Midbrain (tissue), 1 donor: ENCODE measurements at regions not wholly inside any gene's neighbourhood (a gene's known extent, or its start where the extent isn't known, plus 50 kb on each side); places are given as distances from the start of the nearest gene placed in this dataset.
"Not testable (repeated sequence)": the region's sequence is repeated elsewhere in the genome, so short reads cannot be mapped to it uniquely, and the experiment has no call there.

Experiments
- DNase-seq: peaks from one replicate; lab custom pipeline; 2025; lab: John Stamatoyannopoulos, UW

DNA sequence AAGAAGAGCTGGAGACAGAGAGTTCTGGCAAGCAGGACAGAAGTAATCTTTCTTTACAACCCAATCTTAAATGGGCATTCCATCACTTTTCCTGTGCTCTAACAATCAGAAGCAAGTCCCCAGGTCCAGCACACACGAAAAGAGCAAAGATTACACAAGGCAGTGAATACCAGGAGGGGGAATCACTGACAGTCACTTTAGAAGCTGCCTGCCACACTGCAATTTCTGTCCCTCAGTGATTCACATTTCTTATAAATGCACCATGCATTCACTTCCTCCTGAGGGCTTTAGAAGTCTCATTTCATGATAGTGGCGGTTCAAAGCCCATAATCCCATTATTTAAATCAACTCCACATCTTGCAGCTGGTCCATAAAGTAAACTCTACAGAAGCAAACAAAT lies 362.5 kb downstream of the POM121L12 start:
- no peak for DNase-seq

DNA sequence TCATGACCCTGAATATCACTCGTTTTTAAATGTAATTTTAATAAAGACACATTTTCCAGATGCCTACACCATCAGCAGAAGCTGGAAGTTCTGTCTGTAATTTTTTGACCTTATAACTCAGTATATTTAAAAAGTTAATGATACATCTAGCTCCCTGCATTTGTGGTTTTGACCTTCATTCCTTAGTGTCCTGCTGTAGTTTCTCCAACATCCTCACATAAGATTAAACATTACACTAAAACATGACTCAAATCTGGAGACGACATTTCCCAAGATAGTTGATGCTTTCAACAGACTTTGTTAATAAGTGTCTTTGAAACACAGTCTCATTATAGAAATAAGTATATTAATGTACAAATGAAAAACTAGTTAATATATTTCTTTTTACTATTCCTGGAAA lies 363.1 kb downstream of the POM121L12 start:
- DNase-seq, result no peak

DNA sequence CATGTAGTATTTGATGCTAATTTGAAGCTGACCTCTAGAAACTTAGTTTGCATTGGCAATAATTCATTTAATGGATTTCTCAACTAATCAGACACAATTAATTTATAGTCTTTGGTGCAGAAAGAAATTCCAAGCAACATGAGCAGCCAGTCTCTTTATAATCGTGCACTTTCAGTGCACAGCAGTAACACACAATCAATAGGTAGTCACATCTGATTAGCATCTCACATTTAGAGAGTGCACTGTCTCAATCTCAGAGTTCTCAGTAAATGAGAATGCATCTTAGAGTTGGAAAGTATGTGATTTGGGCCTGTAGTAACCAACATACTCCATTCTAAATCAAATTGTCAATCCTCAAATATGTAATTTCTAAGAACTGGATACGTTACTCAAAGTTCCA lies 377.6 kb downstream of the POM121L12 start:
- no peak for DNase-seq

DNA sequence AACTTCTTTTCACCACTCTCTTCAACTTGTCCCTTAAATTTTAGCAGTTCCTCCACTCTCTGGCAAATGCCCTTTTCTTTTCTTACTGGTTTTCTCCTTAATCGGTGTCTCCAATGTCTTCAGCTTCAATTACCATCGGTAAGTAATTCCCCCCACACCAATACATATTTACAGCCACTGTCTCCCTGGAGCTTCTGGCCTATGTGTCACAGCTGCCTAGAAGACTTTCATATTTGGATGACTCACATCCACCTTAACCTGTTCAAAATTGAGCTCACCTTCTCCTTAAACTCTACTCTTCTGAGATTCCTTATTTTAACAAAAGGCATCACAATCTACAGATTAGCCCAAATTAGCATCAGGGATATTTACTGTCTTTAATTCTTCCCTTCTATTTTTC lies 380.4 kb downstream of the POM121L12 start:
- DNase-seq, result no peak

DNA sequence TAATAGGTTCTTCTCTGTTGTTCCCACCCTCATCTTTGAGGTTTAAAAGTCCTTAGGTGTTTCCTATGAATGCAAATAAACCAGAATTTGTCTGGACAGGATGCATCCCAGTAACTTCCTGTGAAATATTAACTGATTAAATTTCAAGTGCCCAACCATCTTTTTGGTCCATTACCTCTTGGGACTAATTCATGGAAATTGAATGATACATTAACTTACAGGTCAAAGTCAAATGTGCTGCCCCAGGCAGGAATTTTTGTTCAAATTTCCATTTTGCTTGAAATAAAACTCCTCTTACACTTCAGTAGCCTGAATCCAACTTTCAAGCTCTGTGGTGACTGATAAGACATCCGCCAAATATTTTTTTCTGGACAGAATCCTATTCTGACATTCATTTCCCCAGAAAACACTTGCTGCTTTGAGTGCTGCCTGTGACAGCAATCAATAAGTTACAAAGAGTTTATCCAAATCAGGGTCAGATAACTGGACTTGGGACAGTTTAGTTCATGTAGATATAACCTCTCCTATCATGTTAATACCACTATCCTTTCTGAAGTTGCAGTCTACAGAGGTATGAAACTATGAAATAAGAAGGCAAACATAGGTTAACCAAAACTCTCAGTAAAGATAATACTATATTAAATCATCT lies 383.5 kb downstream of the POM121L12 start:
- DNase-seq, result no peak

DNA sequence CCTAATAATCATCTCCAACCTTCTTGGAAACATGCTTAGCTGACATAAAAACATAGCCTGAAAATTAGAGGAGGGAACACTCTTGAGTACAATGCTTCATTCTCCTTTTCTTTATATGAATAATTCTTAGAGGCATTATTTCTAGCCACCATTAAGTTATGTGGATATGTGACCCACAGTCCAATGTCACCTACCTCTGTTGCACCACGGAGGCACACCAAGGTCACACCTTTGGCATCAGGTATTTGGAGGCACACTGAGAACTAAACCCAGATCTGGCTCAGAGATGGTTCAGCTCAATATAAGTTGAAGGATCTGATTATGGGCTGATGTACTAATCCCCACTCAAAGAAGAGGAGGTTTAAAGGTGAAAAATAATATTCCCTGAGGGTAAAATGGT lies 385.1 kb downstream of the POM121L12 start:
- no peak for DNase-seq

DNA sequence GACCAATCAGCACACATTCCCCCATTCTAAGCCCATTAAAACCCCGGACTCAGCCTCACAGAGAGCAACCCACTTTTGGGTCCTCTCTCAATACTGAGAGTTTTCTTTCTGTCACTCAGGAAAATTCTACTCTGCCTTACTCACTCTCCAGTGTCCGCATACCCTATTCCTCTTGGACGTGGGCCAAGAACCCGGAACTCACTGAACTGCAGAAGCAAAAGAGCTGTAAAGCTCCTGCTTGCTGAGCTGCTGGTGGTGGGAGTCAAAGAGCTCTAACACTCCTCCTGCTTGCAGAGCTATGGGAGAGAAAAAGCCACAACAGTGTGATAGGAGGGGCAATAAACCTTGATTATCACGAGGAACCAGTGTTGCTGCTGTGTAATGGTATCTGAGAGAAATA lies 386.9 kb downstream of the POM121L12 start:
- no peak for DNase-seq

DNA sequence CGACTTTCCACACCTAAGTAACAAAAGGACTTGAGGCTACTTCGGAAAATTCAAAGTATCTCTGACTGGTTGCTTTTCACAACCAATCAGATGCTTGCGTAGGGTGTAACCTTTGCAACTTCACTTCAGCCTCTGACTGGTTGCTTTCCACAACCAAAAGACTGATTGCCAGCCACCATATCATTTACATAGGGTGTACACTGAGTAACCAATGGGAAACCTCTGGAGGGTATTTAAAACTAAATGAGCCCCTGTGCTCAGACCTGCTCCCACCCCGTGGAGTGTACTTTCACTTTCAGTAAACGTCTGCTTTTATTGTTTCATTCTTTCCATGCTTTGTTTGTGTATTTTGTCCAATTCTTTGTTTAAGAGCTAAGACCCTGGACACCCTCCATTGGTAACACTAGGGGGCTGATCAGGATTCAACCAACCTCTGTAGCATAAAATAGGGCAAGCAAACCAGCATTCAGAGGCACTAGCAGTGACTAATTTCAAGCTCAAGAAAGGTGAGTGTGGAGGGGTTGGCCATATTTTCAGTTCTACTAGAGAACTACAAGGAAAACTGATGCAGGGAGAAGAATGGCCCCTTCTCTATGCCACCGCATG lies 390.8 kb downstream of the POM121L12 start:
- no peak for DNase-seq

DNA sequence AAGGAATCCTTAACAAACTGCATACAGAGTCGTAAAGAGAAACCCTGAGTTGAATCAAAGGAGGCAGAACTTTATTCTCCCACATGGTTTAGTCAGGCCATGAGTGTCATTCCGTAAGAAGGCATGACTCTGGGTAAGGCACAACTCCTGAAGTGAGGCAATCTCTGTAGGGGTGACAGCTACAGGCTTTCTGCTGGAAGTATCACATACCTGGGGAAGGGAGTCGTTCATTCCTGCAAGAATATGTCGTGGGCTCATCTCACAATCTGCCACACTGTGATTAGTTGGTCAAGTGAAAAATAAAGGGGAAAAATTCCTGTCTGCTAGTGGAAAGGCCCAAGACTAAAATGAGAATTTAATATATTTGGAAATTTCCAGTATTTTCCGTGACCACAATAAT lies 392.6 kb downstream of the POM121L12 start:
- no peak for DNase-seq

DNA sequence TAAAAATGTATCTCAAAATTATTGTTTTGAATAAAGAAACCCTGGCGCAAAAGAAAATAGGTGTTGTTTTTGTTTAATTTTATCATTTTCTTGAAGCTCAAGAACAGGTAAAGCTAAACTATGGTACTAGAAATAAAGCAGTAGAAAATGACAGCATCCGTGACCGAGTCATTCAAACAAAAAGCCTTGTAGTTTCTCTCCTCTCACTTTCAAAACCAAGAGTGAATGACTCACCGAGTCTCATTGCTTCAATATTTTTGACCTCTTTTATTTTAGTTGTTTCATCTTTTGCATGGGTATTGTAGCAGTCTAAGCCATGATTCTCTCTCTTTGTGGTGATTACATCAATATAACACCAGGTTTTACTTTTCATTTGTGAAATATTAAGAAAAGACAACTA lies 396.5 kb downstream of the POM121L12 start:
- DNase-seq, result no peak

DNA sequence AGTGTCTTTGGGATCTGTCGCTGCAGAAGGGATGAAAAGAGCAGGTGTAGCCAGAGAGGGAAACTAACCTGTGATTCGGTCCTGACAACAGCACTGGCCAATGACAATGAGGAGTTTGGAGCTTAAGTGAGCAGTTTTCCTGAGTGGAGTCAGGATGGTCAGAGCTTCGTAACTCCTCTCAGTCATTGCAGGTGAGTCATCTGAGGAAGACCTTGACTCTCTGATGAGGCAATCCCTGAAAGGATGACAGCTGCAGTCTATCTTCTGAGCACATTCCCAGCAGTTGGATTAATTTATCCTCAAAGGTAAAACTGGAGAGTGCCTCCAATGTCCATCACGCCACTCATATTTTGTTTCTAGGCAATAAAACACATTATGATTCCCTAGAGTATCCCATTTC lies 401.9 kb downstream of the POM121L12 start:
- no peak for DNase-seq

DNA sequence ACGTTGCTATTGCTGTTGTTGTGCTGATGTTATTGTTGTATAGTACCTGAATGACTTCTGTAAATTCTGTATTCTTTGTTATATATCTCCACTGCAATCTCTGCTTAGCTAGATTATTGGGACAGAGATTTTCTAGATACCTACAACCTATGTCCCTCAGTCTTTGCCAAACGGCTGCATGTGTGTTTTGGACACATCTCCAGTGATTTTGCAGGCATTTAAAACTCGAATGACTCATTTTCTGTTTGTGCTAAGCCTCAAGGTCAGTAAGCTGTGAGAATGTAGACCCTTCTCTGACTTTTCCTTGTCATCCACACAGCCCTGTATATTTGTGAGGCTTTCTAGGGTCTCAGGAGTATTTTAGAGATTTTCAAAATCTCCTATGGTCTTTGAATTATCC lies 410.7 kb downstream of the POM121L12 start:
- DNase-seq, result no peak

DNA sequence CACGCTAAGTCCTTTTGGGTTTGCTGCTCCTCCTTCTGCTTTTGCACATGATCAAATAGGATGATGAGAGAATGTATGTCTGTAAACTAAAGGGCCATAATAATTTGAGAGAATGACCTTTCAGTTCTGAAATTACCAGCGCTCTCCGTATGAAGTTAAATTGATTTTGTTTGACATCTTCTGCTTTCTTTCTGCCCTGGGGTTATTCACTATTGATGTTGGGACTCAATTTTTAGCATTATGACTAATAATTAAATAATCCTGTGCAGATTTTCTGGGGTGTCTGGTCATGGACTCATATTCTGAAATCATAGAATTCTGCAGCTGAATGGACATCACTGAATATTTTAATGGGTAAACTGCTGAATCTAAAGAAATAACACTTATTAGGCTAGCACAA lies 423.2 kb downstream of the POM121L12 start:
- DNase-seq, result no peak

DNA sequence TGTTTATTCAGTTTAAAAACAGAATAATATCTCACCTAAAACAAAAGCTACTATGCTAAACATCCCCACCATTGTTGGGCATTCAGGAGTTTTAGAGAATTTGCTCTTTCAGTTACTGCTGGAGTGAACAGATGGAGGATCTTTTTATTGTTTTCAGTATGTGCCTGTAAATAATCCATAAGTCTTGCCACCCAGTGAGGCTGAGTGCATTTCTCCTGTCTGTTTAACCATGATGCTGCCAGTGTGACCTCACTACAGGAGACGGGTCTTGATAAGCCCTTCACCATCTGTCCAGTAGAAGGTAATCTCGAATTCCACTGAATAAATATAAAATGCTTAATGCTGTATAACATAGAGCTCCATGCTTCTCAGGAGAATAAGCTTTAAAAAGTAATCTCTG lies 430.9 kb downstream of the POM121L12 start:
- no peak for DNase-seq

DNA sequence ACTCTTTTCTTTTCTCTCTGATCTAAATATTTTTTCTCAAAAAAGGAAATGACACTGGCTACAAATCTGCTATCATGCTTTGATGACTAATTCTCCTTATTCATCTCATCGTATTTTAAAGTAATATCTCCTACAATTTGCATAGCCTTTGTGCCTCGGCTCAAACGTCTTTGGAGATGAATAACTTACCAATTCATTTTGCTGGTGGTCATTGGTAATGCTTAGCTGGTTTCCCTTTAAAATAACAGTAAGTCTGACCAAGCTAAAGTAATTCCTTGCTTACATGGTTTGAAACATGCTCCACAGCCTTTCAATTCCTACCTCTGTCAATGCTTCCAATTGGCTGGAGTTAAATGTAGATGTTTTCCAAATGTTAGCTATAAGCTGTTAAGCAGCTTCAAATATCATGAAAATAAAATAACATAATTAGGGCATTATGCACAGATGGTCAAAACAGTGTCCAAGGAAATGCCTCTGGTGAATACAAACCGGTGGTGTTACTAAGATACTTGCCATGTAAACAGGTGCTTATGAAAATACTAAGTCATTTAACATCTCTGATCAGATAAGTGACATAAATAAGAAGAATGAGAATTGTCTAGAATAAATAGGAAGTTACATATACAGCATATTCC lies 435.0 kb downstream of the POM121L12 start:
- DNase-seq, result no peak

DNA sequence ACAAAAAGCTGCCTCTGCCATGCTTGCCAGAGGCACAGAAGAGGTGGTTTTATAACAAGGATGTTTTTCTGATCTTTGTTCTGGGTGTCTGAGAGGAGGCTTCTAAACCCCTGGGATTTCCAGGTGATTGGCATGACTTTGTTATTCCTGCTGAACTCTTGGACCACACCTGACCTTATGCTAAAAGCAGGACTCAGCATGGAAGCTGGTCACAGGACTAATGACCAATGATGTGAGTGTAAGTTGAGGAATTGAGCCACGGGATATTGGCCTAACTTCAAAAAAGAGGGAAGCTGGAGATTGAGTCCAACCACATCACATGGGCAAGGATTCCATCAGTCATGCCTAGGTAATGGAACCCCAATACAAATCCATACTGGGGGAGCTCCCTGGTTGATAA lies 437.9 kb downstream of the POM121L12 start:
- no peak for DNase-seq

DNA sequence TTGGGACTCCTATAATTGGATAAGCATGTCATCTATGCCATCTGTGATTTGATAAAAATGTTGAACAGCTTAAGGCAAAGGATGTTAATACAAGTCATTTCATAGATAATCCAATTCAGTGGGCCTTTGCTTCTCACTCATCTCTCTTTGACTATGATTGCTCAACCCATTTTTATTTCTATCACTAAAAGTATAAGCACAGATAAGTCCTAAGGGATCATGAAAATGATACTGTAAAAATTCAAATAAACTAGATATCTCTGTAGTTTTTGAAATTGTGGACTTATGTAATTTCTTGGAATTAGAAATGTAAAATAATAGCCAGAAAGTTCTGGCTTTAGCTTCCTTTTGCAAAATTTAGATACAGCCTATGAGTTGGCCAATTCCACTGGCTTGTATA lies 440.3 kb downstream of the POM121L12 start:
- no peak for DNase-seq

DNA sequence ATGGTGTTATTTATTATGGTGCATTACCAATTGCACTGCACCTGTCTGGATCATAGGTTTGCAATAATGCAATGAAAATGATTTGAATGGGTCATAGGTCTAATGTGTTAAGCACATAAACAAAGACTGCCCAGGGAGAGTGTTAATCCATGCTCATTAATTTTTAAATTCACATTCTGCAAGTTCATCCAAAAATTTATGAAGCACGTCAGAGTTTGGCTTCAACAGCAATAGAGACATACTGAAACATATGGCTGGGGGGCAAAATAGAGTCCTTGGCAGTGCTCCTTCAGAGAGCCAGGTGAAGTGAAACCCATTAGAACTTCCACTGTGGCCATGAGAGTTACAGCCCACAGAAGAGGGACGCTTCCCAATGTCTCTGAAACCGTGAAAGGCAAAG lies 441.1 kb downstream of the POM121L12 start:
- no peak for DNase-seq

DNA sequence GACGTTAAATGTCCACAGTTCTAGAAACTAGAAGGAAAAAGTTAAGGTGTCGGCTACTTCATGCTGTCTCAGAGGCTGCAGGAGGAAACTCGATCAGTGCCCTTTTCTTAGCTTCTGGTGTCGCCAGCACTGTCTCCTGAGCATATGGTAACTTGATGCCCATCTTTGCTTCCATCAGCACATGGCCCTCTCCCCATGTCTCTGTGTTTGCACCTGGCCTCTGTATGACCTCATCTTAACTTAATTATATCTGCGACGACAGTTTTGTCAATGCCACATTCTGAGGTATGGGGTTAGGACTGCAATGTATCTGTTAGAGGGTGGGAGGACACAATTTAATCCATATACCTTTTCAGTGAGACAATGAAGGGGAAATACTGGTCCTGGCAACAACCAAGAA lies 449.9 kb downstream of the POM121L12 start:
- no peak for DNase-seq

DNA sequence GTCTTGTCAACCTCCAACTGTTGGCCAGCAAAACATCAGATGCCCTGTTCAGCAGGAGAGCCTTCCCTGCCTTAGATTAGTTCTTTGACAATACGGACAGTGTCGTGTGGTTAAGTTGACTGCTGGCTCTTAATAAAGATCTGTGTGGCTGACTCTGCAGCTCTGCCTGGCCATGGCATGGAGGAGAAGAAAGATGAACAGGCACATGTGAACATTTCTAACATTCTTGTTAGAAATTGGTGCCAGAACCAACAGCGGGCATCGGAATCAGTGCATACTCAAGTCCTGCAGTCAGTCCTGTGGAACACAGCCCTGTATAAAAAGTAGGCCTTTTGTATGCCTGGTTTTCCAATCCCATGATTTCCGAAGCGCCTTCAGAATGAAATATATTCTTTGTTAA lies 455.6 kb downstream of the POM121L12 start:
- DNase-seq, result no peak

DNA sequence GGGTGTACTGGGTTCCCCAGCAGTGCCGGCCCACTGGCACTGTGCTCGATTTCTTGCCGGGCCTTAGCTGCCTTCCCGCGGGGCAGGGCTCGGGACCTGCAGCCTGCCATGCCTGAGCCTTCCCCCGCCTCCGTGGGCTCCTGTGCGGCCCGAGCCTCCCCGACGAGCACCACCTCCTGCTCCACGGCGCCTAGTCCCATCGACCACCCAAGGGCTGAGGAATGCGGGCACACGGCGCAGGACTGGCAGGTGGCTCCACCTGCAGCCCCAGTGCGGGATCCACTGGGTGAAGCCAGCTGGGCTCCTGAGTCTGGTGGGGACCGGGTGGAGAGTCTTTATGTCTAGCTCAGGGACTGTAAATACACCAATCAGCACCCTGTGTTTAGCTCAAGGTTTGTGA lies 459.7 kb downstream of the POM121L12 start:
- not testable (repeated sequence) for DNase-seq

DNA sequence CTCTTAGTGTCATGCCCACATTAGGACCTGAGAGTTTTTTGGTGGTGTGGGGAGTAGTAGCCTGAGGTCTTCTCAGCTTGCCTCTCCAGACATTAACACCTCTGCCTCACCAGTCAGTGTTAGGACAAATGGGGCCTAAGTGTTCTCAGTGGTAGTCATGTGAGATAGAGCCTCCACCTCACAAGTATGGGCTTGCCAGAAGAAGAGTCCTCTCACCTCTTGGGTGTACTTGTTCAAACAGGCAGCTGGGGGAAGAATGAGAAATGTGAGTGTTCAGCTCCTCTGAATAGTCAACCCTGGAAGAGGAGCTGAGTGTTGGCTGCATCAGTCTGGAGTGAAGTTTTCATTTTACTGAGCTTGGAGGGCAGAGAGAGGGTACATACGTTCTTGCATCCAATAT lies 464.6 kb downstream of the POM121L12 start:
- no peak for DNase-seq

DNA sequence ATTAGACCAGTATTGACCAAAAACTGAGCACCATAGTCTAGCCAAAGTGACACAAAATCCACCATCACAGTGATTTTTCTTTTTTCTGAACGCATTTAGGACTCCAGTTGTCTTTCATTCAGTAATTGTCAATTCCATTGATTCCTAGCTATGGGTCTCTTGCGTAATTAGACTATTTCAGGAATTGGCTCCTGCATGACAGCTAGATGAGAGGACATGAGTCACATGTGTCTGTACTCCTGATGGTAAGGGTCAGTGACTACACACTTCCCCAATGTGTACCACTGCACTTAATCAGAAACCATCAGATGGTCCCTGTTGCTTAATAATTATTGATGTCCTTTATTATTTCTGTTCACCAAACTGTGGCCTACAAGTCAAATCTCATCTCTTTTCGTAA lies 469.5 kb downstream of the POM121L12 start:
- no peak for DNase-seq

DNA sequence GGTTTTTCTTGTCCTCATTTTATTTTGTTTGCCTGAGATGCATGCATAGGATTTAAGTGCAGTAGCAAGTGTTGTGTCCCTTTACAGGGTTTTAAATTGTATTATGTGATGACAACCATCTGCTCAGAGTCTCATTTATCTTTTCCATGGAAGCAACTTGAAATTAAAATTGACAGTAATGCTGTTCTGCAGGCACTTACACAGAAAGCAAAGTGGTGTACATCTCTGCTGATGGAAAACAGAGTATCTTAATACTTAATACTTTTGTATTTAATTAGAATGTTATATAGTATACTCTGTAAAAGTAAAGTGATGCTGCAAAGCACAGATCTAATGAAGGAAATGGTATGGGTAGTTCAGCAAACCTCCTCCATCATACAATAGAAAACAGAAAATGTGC lies 482.9 kb downstream of the POM121L12 start:
- DNase-seq, result no peak
